ENCODE measurements at regions not wholly inside any gene's neighbourhood (a gene's known extent, or its start where the extent isn't known, plus 50 kb on each side); places are given as distances from the start of the nearest gene placed in this dataset.

DNA sequence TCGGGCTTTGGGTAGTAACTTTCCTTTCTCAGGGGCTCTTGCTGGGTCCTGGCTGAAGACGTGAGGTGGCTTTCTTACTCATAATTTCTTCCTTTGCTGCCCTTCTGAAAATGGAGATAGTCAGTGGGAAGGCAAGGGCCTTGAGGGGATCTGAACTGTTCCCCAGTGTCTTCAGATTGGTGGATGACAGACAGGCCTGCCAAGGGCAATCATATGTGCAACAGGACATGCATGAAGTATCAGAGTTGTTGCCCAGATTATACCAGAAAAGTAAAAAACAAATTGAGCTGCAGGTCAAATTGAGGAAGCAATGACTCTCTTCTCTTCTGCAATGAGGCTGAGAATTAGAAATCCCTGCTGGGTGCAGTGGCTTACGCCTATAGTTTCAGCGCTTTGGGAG, 71.6 kb upstream of the PAX1 start:
- H2AFZ ChIP-seq (ENCODE audit: low read length), result no peak overlapping the region
- no peak overlapping the region for H3K27ac ChIP-seq (ENCODE audit: low read depth, low read length, poor library complexity, severe bottlenecking)
- no peaks in the 10 kb centered on the region for H3F3A ChIP-seq (ENCODE audit: insufficient read depth, low read length)
- no peak overlapping the region for H3K4me3 ChIP-seq (ENCODE audit: low read depth, low read length, poor library complexity, severe bottlenecking)
- H3K9me3 ChIP-seq (ENCODE audit: low read length), result no peaks in the 10 kb centered on the region
- H3K79me2 ChIP-seq (ENCODE audit: insufficient read depth, low read length), result no peaks in the 10 kb centered on the region
- H3K36me3 ChIP-seq (ENCODE audit: insufficient read depth, low read length), result no peaks in the 10 kb centered on the region
- H3K27me3 ChIP-seq (ENCODE audit: insufficient read depth, low read length), result no peaks in the 10 kb centered on the region
- TF ChIP-seq EZH2 (IDR thresholded peaks at IDR 0.05; ENCODE audit: borderline replicate concordance, low read length), result no peak
- TF ChIP-seq, protein P1, sequence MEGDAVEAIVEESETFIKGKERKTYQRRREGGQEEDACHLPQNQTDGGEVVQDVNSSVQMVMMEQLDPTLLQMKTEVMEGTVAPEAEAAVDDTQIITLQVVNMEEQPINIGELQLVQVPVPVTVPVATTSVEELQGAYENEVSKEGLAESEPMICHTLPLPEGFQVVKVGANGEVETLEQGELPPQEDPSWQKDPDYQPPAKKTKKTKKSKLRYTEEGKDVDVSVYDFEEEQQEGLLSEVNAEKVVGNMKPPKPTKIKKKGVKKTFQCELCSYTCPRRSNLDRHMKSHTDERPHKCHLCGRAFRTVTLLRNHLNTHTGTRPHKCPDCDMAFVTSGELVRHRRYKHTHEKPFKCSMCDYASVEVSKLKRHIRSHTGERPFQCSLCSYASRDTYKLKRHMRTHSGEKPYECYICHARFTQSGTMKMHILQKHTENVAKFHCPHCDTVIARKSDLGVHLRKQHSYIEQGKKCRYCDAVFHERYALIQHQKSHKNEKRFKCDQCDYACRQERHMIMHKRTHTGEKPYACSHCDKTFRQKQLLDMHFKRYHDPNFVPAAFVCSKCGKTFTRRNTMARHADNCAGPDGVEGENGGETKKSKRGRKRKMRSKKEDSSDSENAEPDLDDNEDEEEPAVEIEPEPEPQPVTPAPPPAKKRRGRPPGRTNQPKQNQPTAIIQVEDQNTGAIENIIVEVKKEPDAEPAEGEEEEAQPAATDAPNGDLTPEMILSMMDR (IDR thresholded peaks at IDR 0.05; ENCODE audit: low read length), result no peak
- H3K4me1 ChIP-seq (ENCODE audit: insufficient read depth, low read length, severe bottlenecking), result no peaks in the 10 kb centered on the region
- H4K20me1 ChIP-seq (ENCODE audit: insufficient read depth, low read length), result no peaks in the 10 kb centered on the region
- no peak overlapping the region for H3K4me2 ChIP-seq (ENCODE audit: low read length)
- H3K9me2 ChIP-seq (ENCODE audit: low read depth, low read length), result no peaks in the 10 kb centered on the region
- H3K9ac ChIP-seq (ENCODE audit: low read length), result no peak overlapping the region

DNA sequence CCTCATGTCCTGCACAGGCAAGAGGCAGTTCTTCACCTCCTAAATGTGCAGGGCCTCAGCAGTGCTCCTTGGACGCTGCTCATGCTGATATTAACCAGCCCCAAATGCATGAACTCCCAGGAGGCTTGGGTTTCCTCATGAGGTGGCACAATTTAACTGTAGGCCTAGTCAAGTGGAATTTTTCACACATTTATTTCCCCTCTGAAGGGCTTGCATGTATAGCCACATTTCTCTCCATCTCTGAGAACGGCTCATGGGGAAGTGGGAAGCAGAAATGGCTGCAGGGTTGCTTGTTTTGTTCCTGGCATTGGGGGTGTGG, 72.8 kb upstream of the PAX1 start:
- Histone ChIP-seq H3K9ac (ENCODE audit: low read length) (no peak overlapping the region), H3K4me1 (ENCODE audit: insufficient read depth, low read length, severe bottlenecking) (no peaks in the 10 kb centered on the region), H3K9me3 (ENCODE audit: low read length) (no peaks in the 10 kb centered on the region), H3K36me3 (ENCODE audit: insufficient read depth, low read length) (no peaks in the 10 kb centered on the region), H3F3A (ENCODE audit: insufficient read depth, low read length) (no peaks in the 10 kb centered on the region), H3K27me3 (ENCODE audit: insufficient read depth, low read length) (no peaks in the 10 kb centered on the region), H3K9me2 (ENCODE audit: low read depth, low read length) (no peaks in the 10 kb centered on the region), H3K79me2 (ENCODE audit: insufficient read depth, low read length) (no peaks in the 10 kb centered on the region), H3K27ac (ENCODE audit: low read depth, low read length, poor library complexity, severe bottlenecking) (no peak overlapping the region), H2AFZ (ENCODE audit: low read length) (no peak overlapping the region), H3K4me3 (ENCODE audit: low read depth, low read length, poor library complexity, severe bottlenecking) (no peak overlapping the region), H3K4me2 (ENCODE audit: low read length) (no peak overlapping the region), H4K20me1 (ENCODE audit: insufficient read depth, low read length) (no peaks in the 10 kb centered on the region)
- TF ChIP-seq, protein P1 (IDR thresholded peaks at IDR 0.05; ENCODE audit: low read length), result no peak
- TF ChIP-seq EZH2 (IDR thresholded peaks at IDR 0.05; ENCODE audit: borderline replicate concordance, low read length), result no peak

DNA sequence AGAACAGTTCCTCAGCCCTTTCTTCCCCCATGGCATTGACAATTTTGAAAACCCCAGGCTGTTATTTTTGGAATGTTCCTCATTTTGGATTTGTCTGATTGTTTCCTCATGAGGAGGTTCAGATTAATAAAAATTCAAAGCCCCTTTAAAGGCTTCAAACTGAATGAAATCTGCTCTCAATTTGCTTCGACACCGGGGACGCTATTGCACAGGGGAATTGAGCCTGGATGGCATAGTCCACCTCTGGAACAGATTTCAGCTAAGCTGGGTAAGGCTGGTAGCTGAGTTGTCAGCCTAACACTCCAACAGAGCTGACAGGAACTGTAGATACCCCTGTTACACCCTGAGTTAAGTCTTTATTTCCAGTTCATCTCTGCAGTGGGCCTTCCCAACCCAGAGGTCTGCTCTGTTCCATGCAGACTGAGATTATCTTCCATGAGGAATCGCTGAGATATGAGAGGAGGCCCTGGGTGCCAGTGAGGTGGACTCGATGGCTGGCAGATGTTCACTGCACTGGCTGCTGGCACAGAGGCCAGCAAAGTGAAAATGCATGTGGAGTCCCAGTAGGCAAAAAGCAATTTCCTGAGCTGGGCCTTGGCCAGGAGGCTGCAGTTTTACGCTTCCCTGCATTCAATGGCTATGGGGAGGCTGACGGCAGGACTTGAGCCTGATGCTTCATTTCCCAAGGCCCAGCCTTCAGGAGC, 73.3 kb upstream of the PAX1 start:
- H3K4me1 ChIP-seq (ENCODE audit: insufficient read depth, low read length, severe bottlenecking), result no peaks in the 10 kb centered on the region
- no peaks in the 10 kb centered on the region for H3F3A ChIP-seq (ENCODE audit: insufficient read depth, low read length)
- H3K4me2 ChIP-seq (ENCODE audit: low read length), result no peak overlapping the region
- TF ChIP-seq, protein P1 (IDR thresholded peaks at IDR 0.05; ENCODE audit: low read length), result no peak
- TF ChIP-seq EZH2 (IDR thresholded peaks at IDR 0.05; ENCODE audit: borderline replicate concordance, low read length), result no peak
- H2AFZ ChIP-seq (ENCODE audit: low read length), result no peak overlapping the region
- H4K20me1 ChIP-seq (ENCODE audit: insufficient read depth, low read length), result no peaks in the 10 kb centered on the region
- no peaks in the 10 kb centered on the region for H3K36me3 ChIP-seq (ENCODE audit: insufficient read depth, low read length)
- no peak overlapping the region for H3K4me3 ChIP-seq (ENCODE audit: low read depth, low read length, poor library complexity, severe bottlenecking)
- no peaks in the 10 kb centered on the region for H3K79me2 ChIP-seq (ENCODE audit: insufficient read depth, low read length)
- no peak overlapping the region for H3K9ac ChIP-seq (ENCODE audit: low read length)
- no peak overlapping the region for H3K27ac ChIP-seq (ENCODE audit: low read depth, low read length, poor library complexity, severe bottlenecking)
- H3K9me2 ChIP-seq (ENCODE audit: low read depth, low read length), result no peaks in the 10 kb centered on the region
- no peaks in the 10 kb centered on the region for H3K9me3 ChIP-seq (ENCODE audit: low read length)
- H3K27me3 ChIP-seq (ENCODE audit: insufficient read depth, low read length), result no peaks in the 10 kb centered on the region
